PFSK-1 (cell line): ENCODE measurements at regions not wholly inside any gene's neighbourhood (a gene's known extent, or its start where the extent isn't known, plus 50 kb on each side); places are given as distances from the start of the nearest gene placed in this dataset.

Source experiments
- FOXP2 ChIP-seq: optimal IDR thresholded peaks from 2 replicates; pipeline ENCODE3; 2011; ENCODE audit warnings: borderline replicate concordance, control low read depth, inconsistent platforms; ENCODE audit not compliant: insufficient read depth; ENCODE audit errors: extremely low read length, extremely low read depth
- POLR2AphosphoS5 ChIP-seq: IDR thresholded peaks from 2 replicates; pipeline ENCODE4 v1.6.1; 2012; ENCODE audit warnings: low read depth, mild to moderate bottlenecking, control low read depth, low read length, moderate library complexity
- SIN3A ChIP-seq: IDR thresholded peaks from 2 replicates; pipeline ENCODE4 v1.6.1; 2012; ENCODE audit warnings: mild to moderate bottlenecking, low read length, moderate library complexity, borderline replicate concordance; ENCODE audit not compliant: insufficient read depth
- TAF1 ChIP-seq: IDR thresholded peaks from 2 replicates; pipeline ENCODE4 v1.6.1; 2012; ENCODE audit warnings: low read length, control low read depth, borderline replicate concordance; ENCODE audit not compliant: insufficient read depth
- TF ChIP-seq, protein P1 (sequence below), 2 experiments: IDR thresholded peaks; 2 replicates each; pipeline versions ENCODE4 v1.6.1 to v1.8.0; 2011 to 2012; ENCODE audit warnings: low read depth in 2 of 2, low read length in 2 of 2, control low read depth in 1 of 2, inconsistent platforms in 1 of 2, mild to moderate bottlenecking in 1 of 2, moderate library complexity in 1 of 2; ENCODE audit not compliant: insufficient read depth in 1 of 2

DNA sequence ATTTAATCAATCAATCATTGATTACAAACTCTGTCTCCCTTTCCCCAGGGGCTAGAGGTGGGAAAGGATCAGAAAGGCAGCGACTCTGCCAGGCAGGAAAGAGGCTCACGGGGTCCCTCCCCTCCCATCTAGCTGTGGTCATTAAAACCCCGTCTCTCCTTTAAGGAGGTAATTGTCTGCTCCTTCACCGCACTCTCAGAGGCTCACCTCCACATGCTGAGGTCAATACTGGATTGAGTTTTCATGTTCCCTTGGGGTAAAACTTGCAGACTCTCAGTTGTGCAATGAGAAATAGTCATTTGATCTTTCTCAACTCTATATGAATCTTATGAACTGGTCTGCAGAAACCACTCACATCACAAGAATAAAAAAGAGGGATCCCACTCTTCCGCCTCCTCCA, 368.8 kb downstream of the ADRA2A start:
- TF ChIP-seq FOXP2 (no peak), POLR2AphosphoS5 (no peak), TAF1 (no peak), SIN3A (no peak)
- TF ChIP-seq, protein P1, sequence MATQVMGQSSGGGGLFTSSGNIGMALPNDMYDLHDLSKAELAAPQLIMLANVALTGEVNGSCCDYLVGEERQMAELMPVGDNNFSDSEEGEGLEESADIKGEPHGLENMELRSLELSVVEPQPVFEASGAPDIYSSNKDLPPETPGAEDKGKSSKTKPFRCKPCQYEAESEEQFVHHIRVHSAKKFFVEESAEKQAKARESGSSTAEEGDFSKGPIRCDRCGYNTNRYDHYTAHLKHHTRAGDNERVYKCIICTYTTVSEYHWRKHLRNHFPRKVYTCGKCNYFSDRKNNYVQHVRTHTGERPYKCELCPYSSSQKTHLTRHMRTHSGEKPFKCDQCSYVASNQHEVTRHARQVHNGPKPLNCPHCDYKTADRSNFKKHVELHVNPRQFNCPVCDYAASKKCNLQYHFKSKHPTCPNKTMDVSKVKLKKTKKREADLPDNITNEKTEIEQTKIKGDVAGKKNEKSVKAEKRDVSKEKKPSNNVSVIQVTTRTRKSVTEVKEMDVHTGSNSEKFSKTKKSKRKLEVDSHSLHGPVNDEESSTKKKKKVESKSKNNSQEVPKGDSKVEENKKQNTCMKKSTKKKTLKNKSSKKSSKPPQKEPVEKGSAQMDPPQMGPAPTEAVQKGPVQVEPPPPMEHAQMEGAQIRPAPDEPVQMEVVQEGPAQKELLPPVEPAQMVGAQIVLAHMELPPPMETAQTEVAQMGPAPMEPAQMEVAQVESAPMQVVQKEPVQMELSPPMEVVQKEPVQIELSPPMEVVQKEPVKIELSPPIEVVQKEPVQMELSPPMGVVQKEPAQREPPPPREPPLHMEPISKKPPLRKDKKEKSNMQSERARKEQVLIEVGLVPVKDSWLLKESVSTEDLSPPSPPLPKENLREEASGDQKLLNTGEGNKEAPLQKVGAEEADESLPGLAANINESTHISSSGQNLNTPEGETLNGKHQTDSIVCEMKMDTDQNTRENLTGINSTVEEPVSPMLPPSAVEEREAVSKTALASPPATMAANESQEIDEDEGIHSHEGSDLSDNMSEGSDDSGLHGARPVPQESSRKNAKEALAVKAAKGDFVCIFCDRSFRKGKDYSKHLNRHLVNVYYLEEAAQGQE (IDR thresholded peaks at IDR 0.05; ENCODE audit: insufficient read depth in 1 of 2, low read depth in 2 of 2, low read length in 2 of 2): no peak

DNA sequence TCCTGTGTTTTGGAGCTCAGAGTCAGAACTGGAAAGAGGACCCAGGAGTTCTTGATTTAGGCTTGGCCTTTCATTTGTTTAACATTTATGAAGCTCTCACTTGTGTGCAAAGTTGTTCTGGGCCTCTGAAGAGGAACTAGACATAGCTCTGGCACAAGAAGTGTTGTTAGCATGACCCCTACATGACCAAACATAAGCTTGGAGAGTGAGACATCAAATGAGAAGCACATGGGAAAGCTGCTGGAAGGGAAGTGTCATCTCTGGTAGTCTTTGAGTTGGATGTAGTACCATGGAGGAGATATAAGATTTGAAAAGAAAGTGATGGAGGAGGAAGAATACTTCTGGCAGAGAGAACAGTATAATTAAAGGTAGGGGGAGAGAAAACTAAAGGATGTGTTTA, 370.1 kb downstream of the ADRA2A start:
- TF ChIP-seq SIN3A (no peak), POLR2AphosphoS5 (no peak), TAF1 (no peak), FOXP2 (no peak)
- TF ChIP-seq, protein P1 (IDR thresholded peaks at IDR 0.05; ENCODE audit: insufficient read depth in 1 of 2, low read depth in 2 of 2, low read length in 2 of 2): no peak

DNA sequence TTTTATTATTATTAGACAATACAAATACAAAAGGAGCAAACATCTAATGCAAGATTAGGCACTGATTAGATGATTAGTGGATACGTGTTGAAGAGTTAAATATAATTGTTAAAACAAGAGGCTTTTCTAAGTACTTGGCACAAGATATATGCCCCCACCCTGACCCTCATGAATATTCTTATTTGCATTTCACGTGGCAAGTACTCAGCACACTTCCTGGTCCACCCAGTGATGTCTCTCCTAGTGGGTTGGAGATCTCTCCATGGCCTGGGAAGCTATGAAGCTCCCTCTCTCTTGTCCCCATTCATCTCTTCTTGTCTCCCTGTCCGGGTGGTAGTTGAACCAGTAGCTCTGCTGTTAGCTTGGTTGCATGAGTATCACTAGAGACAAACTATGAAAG, 375.3 kb downstream of the ADRA2A start:
- TF ChIP-seq, protein P1 (IDR thresholded peaks at IDR 0.05; ENCODE audit: insufficient read depth in 1 of 2, low read depth in 2 of 2, low read length in 2 of 2): no peak
- TF ChIP-seq FOXP2 (no peak), POLR2AphosphoS5 (no peak), TAF1 (no peak), SIN3A (no peak)

DNA sequence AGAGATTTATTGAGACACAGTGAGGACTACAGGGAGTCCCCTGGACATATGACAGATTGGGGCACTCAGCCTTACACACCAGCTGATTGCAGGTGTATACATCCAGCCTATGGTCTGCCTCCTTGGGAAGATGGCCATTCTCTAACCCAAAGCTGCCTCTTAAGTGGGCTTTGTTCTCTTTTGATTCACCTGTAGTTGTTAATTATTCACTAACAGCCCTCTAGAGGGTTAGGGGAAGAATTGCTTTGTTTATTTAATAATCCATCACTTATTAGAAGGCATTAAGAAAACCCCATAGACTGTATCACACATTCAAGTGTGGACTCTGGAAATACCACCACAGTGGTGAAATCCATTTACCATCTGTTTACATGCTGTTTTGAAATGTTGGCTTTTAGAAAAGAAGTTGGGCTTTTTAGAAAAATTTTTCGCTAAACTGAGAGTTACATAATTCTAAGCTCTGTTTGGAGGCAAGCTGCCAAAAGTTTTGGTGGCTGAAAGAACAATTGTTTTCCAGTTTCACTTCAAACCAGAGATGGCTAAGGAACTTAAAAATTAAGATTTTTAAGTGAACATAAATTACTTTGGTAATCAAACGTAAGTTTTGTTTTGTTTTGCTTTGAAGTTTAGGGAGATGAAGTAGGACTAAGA, 379.1 kb downstream of the ADRA2A start:
- TF ChIP-seq, protein P1 (IDR thresholded peaks at IDR 0.05; ENCODE audit: insufficient read depth in 1 of 2, low read depth in 2 of 2, low read length in 2 of 2): no peak
- no peak for TF ChIP-seq SIN3A
- no peak for TF ChIP-seq POLR2AphosphoS5
- TF ChIP-seq FOXP2: no peak
- TF ChIP-seq TAF1: no peak

DNA sequence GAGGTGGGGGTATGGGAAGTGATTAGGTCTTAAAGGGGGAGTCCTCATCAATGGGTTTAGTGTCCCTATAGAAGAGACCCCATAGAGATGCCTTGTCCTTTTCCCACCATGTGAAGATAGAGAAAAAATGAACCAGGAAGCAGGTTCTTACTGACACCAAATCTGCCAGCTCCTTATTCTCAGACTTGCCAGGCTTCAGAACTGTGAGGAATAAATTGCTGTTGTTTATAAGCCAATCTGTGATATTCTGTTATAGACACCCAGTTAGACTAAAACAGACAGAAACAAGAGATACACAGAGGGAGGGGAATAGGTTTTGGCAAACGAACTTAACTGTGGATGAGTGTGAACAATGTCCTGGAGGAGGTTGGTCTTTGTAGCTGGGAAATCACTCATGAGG, 381.4 kb downstream of the ADRA2A start:
- TF ChIP-seq POLR2AphosphoS5: no peak
- no peak for TF ChIP-seq SIN3A
- TF ChIP-seq TAF1: no peak
- no peak for TF ChIP-seq FOXP2
- TF ChIP-seq, protein P1 (IDR thresholded peaks at IDR 0.05; ENCODE audit: insufficient read depth in 1 of 2, low read depth in 2 of 2, low read length in 2 of 2): no peak
